CD4-positive, alpha-beta T cell (primary cell): ENCODE measurements at regions not wholly inside any gene's neighbourhood (a gene's known extent, or its start where the extent isn't known, plus 50 kb on each side); places are given as distances from the start of the nearest gene placed in this dataset.

ENCODE experiments used
- ATAC-seq: fragments of 200-7000 bp; cut with Tn5 transposase; one replicate; pipeline ENCODE4 v1.10.0; 2022; ENCODE audit warnings: mild to moderate bottlenecking; ENCODE audit not compliant: poor library complexity
- CTCF ChIA-PET: fragments of 350-600 bp; sonication (Branson Sonifier 250); formaldehyde crosslinking; loops from one replicate; lab custom pipeline; 2021; ENCODE audit warnings: antibody characterized with exemption, inconsistent platforms; lab: Charles Lee
- POLR2A ChIA-PET: fragments of 350-600 bp; sonication (Branson Sonifier 250); formaldehyde crosslinking; loops from one replicate; lab custom pipeline; 2021; ENCODE audit warnings: antibody characterized with exemption, inconsistent platforms; lab: Charles Lee
- DNase-seq, 14 experiments: peaks; one replicate each; pipeline ENCODE4 v3.0.0-alpha.2; 2013 to 2020; ENCODE audit warnings: mixed read lengths in 2 of 14
- H3K27ac ChIP-seq, 2 donors: one replicate each; pipeline versions ENCODE4 v1.5.1 to v1.7.0; 2013; ENCODE audit warnings: low read length in 2 of 2, low read depth in 1 of 2, mild to moderate bottlenecking in 1 of 2
- H3K27me3 ChIP-seq, 2 experiments: 1 replicate in 1 of 2; 2 replicates in 1 of 2; pipeline versions ENCODE4 v1.6.1 to v1.7.0; 2013; ENCODE audit warnings: low read length in 2 of 2, control low read depth in 1 of 2, mild to moderate bottlenecking in 1 of 2, moderate library complexity in 1 of 2; ENCODE audit not compliant: insufficient read depth in 2 of 2, control insufficient read depth in 1 of 2
- H3K36me3 ChIP-seq: one replicate; pipeline ENCODE4 v1.6.1; 2013; ENCODE audit warnings: low read length, control low read depth; ENCODE audit not compliant: insufficient read depth
- H3K4me1 ChIP-seq: one replicate; pipeline ENCODE4 v1.6.1; 2013; ENCODE audit warnings: low read length, control low read depth; ENCODE audit not compliant: insufficient read depth
- H3K4me3 ChIP-seq: one replicate; pipeline ENCODE4 v1.5.1; 2013; ENCODE audit warnings: mild to moderate bottlenecking, low read length, moderate library complexity
- H3K9me3 ChIP-seq, 2 experiments: 1 replicate in 1 of 2; 2 replicates in 1 of 2; pipeline versions ENCODE4 v1.6.1 to v1.7.0; 2013; ENCODE audit warnings: low read length in 2 of 2, mild to moderate bottlenecking in 2 of 2, control low read depth in 1 of 2, moderate library complexity in 1 of 2; ENCODE audit not compliant: control insufficient read depth in 1 of 2, insufficient read depth in 1 of 2
- H3K27ac Mint-ChIP-seq: one replicate; pipeline ENCODE4 v1.8.0; 2020; ENCODE audit warnings: mixed read lengths
- H3K27me3 Mint-ChIP-seq: one replicate; pipeline ENCODE4 v1.8.0; 2021; ENCODE audit warnings: mixed read lengths
- H3K36me3 Mint-ChIP-seq: one replicate; pipeline ENCODE4 v1.8.0; 2021; ENCODE audit warnings: low read depth, mixed read lengths
- H3K4me1 Mint-ChIP-seq: one replicate; pipeline ENCODE4 v1.8.0; 2021; ENCODE audit warnings: low read depth, mixed read lengths
- H3K4me3 Mint-ChIP-seq: one replicate; pipeline ENCODE4 v1.8.0; 2020; ENCODE audit warnings: mild to moderate bottlenecking, mixed read lengths
- H3K9me3 Mint-ChIP-seq: one replicate; pipeline ENCODE4 v1.8.0; 2020; ENCODE audit warnings: mixed read lengths
- CTCF ChIP-seq: fragments of 200-600 bp; IDR thresholded peaks from one replicate; pipeline ENCODE4 v1.8.0; 2022; ENCODE audit warnings: antibody characterized with exemption, mild to moderate bottlenecking
- intact Hi-C, 2 experiments: fragments of 100-400 bp; cut with DNase I in 1 of 2; cut with micrococcal nuclease in 1 of 2; formaldehyde crosslinking; loops; one replicate each; pipeline versions ENCODE4 v1.15.1 to v1.9.0; 2023 to 2025; cut with DNase I, micrococcal nuclease

- Mint-ChIP-seq H3K27ac (no peak overlapping the region), H3K4me3 (no peak overlapping the region), H3K36me3 (no peaks in the 10 kb centered on the region), H3K4me1 (no peaks in the 10 kb centered on the region), H3K27me3 (no peaks in the 10 kb centered on the region), H3K9me3 (peaks cover 6% of the 10 kb centered on the region)
- Histone ChIP-seq H3K27me3 (no peaks in the 10 kb centered on the region), H3K4me3 (no peak overlapping the region), H3K27ac (no peak overlapping the region), H3K36me3 (no peaks in the 10 kb centered on the region), H3K4me1 (no peaks in the 10 kb centered on the region), H3K9me3 (peaks cover 0 to 4% of the 10 kb centered on the region in 2 experiments)
- ChIA-PET POLR2A (no interaction called here), CTCF (no interaction called here)
- DNase-seq (no peak), ATAC-seq (no peak)
- no peak for TF ChIP-seq CTCF
- intact Hi-C loops, result no loop called here
Measured at GRCh38 chr4:117844594-117844993, 189.7 kb upstream of the NDST3 start.

DNA sequence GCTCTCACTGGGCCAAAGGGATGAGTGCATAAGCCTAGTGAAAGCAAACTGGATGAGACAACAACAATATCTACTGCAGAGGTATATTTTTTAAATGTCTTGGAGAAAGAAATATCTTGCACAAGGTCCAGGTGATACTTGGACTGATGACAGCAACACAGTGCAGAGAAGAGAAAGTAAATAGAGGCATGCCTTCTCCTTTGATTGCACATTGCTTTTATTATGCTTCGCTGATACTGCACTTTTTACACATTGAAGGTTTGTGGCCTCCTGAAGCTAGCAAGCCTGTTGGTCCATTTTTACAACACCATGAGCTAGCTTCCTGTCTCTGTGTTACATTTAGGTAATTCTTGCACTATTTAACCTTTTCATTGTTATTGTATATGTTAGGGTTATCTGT is 189.0 kb upstream of the NDST3 start:
- H3K4me1 Mint-ChIP-seq, result no peaks in the 10 kb centered on the region
- H3K9me3 Mint-ChIP-seq, result peaks cover 6% of the 10 kb centered on the region
- TF ChIP-seq CTCF, result no peak
- H3K27me3 Mint-ChIP-seq, result no peaks in the 10 kb centered on the region
- DNase-seq (no peak), ATAC-seq (no peak)
- CTCF ChIA-PET, result no interaction called here
- H3K27me3 ChIP-seq, result no peaks in the 10 kb centered on the region
- intact Hi-C loops, result no loop called here
- no peaks in the 10 kb centered on the region for H3K36me3 Mint-ChIP-seq
- no peak overlapping the region for H3K4me3 Mint-ChIP-seq
- no peak overlapping the region for H3K4me3 ChIP-seq
- H3K36me3 ChIP-seq, result no peaks in the 10 kb centered on the region
- no peaks in the 10 kb centered on the region for H3K4me1 ChIP-seq
- H3K27ac ChIP-seq, result no peak overlapping the region
- H3K9me3 ChIP-seq, result peaks cover under 1 to 11% of the 10 kb centered on the region in 2 experiments
- no peak overlapping the region for H3K27ac Mint-ChIP-seq
- POLR2A ChIA-PET, result no interaction called here

DNA sequence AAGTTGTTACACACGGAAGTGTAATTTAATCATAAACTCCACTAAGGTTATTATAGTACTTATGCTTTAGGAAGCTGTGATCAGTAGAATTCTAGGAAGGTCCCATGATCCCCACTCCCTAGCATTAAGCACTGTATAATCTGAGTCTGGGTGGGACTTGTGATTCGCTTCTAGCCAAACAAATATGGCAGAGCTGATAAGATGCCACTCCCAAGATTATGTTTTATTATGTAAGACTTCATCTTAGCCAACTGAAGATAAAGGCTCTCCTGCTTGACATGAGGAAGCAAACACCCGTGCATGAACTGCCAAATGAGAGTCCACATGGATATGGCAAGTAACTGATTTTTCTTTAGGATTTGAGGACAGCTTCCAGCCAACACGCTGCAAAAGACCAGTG is 186.4 kb upstream of the NDST3 start:
- Mint-ChIP-seq H3K4me1 (no peaks in the 10 kb centered on the region), H3K4me3 (no peak overlapping the region), H3K27ac (no peak overlapping the region), H3K27me3 (no peaks in the 10 kb centered on the region), H3K9me3 (peaks cover 12% of the 10 kb centered on the region), H3K36me3 (no peaks in the 10 kb centered on the region)
- intact Hi-C loops, result no loop called here
- no peak overlapping the region for H3K27ac ChIP-seq
- no peaks in the 10 kb centered on the region for H3K4me1 ChIP-seq
- TF ChIP-seq CTCF, result no peak
- peaks cover 4 to 11% of the 10 kb centered on the region in 2 experiments for H3K9me3 ChIP-seq
- CTCF ChIA-PET, result no interaction called here
- DNase-seq (no peak), ATAC-seq (no peak)
- H3K27me3 ChIP-seq, result no peaks in the 10 kb centered on the region
- POLR2A ChIA-PET, result no interaction called here
- H3K36me3 ChIP-seq, result no peaks in the 10 kb centered on the region
- no peak overlapping the region for H3K4me3 ChIP-seq
